HepG2 (cell line): ENCODE measurements at regions not wholly inside any gene's neighbourhood (a gene's known extent, or its start where the extent isn't known, plus 50 kb on each side); places are given as distances from the start of the nearest gene placed in this dataset.

Experiments
- ATAC-seq: fragments of 200-7000 bp; cut with Tn5 transposase; 3 replicates; pipeline ENCODE4 v1.9.1; 2020; ENCODE audit warnings: mild to moderate bottlenecking, moderate library complexity
- BruUV-seq: library from RNA; stranded (reverse); fragments of 400-500 nt; replicated peaks from 2 replicates; lab custom pipeline; 2021; lab: Mats Ljungman, UMichigan
- CTCF ChIA-PET: fragments of 300-600 bp; formaldehyde crosslinking; extraction: SDS; loops from one replicate; lab custom pipeline; 2021; ENCODE audit warnings: low total read pairs, inconsistent platforms, low intra/inter-chr PET ratio; lab: Yijun Ruan, JAX
- POLR2A ChIA-PET: fragments of 350-600 bp; sonication (Branson Sonifier 250); formaldehyde crosslinking; loops from one replicate; lab custom pipeline; 2020; ENCODE audit warnings: antibody characterized with exemption, inconsistent platforms; lab: Yijun Ruan, JAX
- DNase-seq: peaks from one replicate; pipeline ENCODE4 v3.0.0-alpha.2; 2015; ENCODE audit warnings: low spot score
- FAIRE-seq: peaks from 3 replicates; lab custom pipeline; 2011; peaks lifted over from hg19 to GRCh38; lab: Jason Lieb, UNC
- H2AFZ ChIP-seq: one replicate; pipeline ENCODE4 v1.6.1; 2011; ENCODE audit warnings: low read length, inconsistent platforms
- H3K27ac ChIP-seq: fragments of 300-600 bp; 3 replicates; pipeline ENCODE4 v1.8.0; 2011; ENCODE audit warnings: mixed run types, mild to moderate bottlenecking, mixed read lengths, low read length, inconsistent platforms; ENCODE audit not compliant: insufficient read depth; ENCODE audit errors: extremely low read length
- H3K27me3 ChIP-seq, 2 experiments: fragments of 200-600 bp in 1 of 2; 2 replicates in 1 of 2; 3 replicates in 1 of 2; pipeline versions ENCODE4 v1.6.0 to v1.8.0; 2011; ENCODE audit warnings: low read length in 2 of 2, mild to moderate bottlenecking in 2 of 2, moderate library complexity in 2 of 2, inconsistent platforms in 1 of 2; ENCODE audit not compliant: insufficient read depth in 2 of 2, control insufficient read depth in 1 of 2
- H3K36me3 ChIP-seq, 2 experiments: fragments of 200-600 bp in 1 of 2; replicated peaks in 1 of 2; 2 replicates in 1 of 2; 3 replicates in 1 of 2; pipeline versions ENCODE4 v1.5.1 to v1.8.0; 2011; ENCODE audit warnings: low read length in 2 of 2, inconsistent platforms in 1 of 2; ENCODE audit not compliant: insufficient read depth in 2 of 2, control insufficient read depth in 1 of 2
- H3K4me1 ChIP-seq: 2 replicates; pipeline ENCODE4 v1.5.1; 2012; ENCODE audit warnings: low read length, inconsistent platforms; ENCODE audit not compliant: insufficient read depth
- H3K4me2 ChIP-seq: 2 replicates; pipeline ENCODE4 v1.6.0; 2011; ENCODE audit warnings: low read depth, low read length, inconsistent platforms
- H3K4me3 ChIP-seq, 3 experiments: fragments of 200-600 bp in 1 of 3; sonication (generic), shearing (Covaris generic) in 1 of 3; replicated peaks in 1 of 3; 2 replicates each; pipeline ENCODE4 v1.5.1; 2011 to 2016; ENCODE audit warnings: low read length in 3 of 3, inconsistent platforms in 2 of 3, low read depth in 2 of 3, mild to moderate bottlenecking in 2 of 3, control low read depth in 1 of 3, mixed read lengths in 1 of 3; ENCODE audit not compliant: insufficient read depth in 1 of 3
- H3K79me2 ChIP-seq: one replicate; pipeline ENCODE4 v1.6.1; 2011; ENCODE audit warnings: low read length, inconsistent platforms; ENCODE audit not compliant: insufficient read depth
- H3K9ac ChIP-seq: 2 replicates; pipeline ENCODE4 v1.6.0; 2011; ENCODE audit warnings: mild to moderate bottlenecking, low read depth, low read length, inconsistent platforms; ENCODE audit not compliant: insufficient read depth
- H3K9me3 ChIP-seq: 2 replicates; pipeline ENCODE4 v1.5.1; 2012; ENCODE audit warnings: mild to moderate bottlenecking, low read length
- H4K20me1 ChIP-seq: 2 replicates; pipeline ENCODE4 v1.6.0; 2011; ENCODE audit warnings: inconsistent platforms, mild to moderate bottlenecking, low read length, moderate library complexity; ENCODE audit not compliant: insufficient read depth
- AGO2 ChIP-seq: fragments of 200-400 bp; formaldehyde crosslinking; optimal IDR thresholded peaks from 2 replicates; pipeline ENCODE3; 2017; ENCODE audit warnings: mild to moderate bottlenecking, low read depth, low read length, moderate library complexity
- EP300 ChIP-seq, 3 experiments: sonication (generic) in 1 of 3; formaldehyde crosslinking in 1 of 3; IDR thresholded peaks; 2 replicates each; pipeline versions ENCODE4 v1.5.1 to v1.6.1; 2011 to 2020; ENCODE audit warnings: low read depth in 2 of 3, low read length in 2 of 3, borderline replicate concordance in 1 of 3, improper control_type of control experiment in 1 of 3, mild to moderate bottlenecking in 1 of 3, missing genetic modification reagents in 1 of 3, moderate library complexity in 1 of 3
- FOXA1 ChIP-seq, 2 experiments: fragments of 450-650 bp in 1 of 2; sonication (generic) in 1 of 2; formaldehyde crosslinking in 1 of 2; IDR thresholded peaks; 2 replicates each; pipeline versions ENCODE4 v1.4.0 to v1.6.1; 2016 to 2020; ENCODE audit warnings: missing genetic modification reagents in 1 of 2
- GRHL1 ChIP-seq: sonication (generic); formaldehyde crosslinking; conservative IDR thresholded peaks from 2 replicates; pipeline ENCODE4 v1.8.0; 2022; ENCODE audit warnings: missing genetic modification reagents
- JDP2 ChIP-seq: sonication (generic); formaldehyde crosslinking; IDR thresholded peaks from 2 replicates; pipeline ENCODE4 v1.8.1; 2022; ENCODE audit warnings: missing genetic modification reagents, borderline replicate concordance
- JUN ChIP-seq: sonication (generic); formaldehyde crosslinking; IDR thresholded peaks from 2 replicates; pipeline ENCODE4 v1.4.0; 2020; ENCODE audit warnings: mild to moderate bottlenecking, missing genetic modification reagents
- NFRKB ChIP-seq: fragments of 450-650 bp; IDR thresholded peaks from 2 replicates; pipeline ENCODE4 v1.6.1; 2017
- TRAFD1 ChIP-seq: sonication (generic); formaldehyde crosslinking; IDR thresholded peaks from 2 replicates; pipeline ENCODE4 v1.5.1; 2020; ENCODE audit warnings: missing genetic modification reagents, mild to moderate bottlenecking, borderline replicate concordance
- WIZ ChIP-seq: sonication (generic); formaldehyde crosslinking; IDR thresholded peaks from 2 replicates; pipeline ENCODE4 v1.5.1; 2020; ENCODE audit warnings: mild to moderate bottlenecking, missing genetic modification reagents
- ZBTB2 ChIP-seq: sonication (generic); formaldehyde crosslinking; IDR thresholded peaks from 2 replicates; pipeline ENCODE4 v1.8.0; 2022; ENCODE audit warnings: low read depth, missing genetic modification reagents
- ZBTB38 ChIP-seq: sonication (generic); formaldehyde crosslinking; IDR thresholded peaks from 2 replicates; pipeline ENCODE4 v1.5.1; 2020; ENCODE audit warnings: mild to moderate bottlenecking, missing genetic modification reagents
- ZNF274 ChIP-seq: sonication (generic); formaldehyde crosslinking; IDR thresholded peaks from 2 replicates; pipeline ENCODE4 v1.5.1; 2020; ENCODE audit warnings: mild to moderate bottlenecking, missing genetic modification reagents
- ZNF781 ChIP-seq: sonication (generic); formaldehyde crosslinking; IDR thresholded peaks from 2 replicates; pipeline ENCODE4 v1.5.1; 2020; ENCODE audit warnings: borderline replicate concordance, mild to moderate bottlenecking, missing genetic modification reagents; ENCODE audit errors: not compliant biosample characterization
- WGBS: methylation state at CpG from one replicate; pipeline ENCODE4 v1.1.6; 2017; ENCODE audit warnings: low lambda C conversion rate; 5-methylcytosine and 5-hydroxymethylcytosine counted together
- in situ Hi-C: cut with HindIII; loops from 2 replicates; pipeline ENCODE4 v1.10.0; 2017; ENCODE audit warnings: low pct_unique_long_range_greater_than_20kb; ENCODE audit not compliant: extremely low pct_ligation_motif_present
- intact Hi-C: fragments of 100-400 bp; cut with micrococcal nuclease; formaldehyde crosslinking; loops from one replicate; pipeline ENCODE4 v1.10.0; 2022; ENCODE audit not compliant: unreplicated experiment
- TF ChIP-seq, protein P1 (sequence below): sonication (generic); formaldehyde crosslinking; IDR thresholded peaks from 2 replicates; pipeline ENCODE4 v1.5.0; 2020; ENCODE audit warnings: mild to moderate bottlenecking, missing genetic modification reagents

GRCh38 chr15:29518442-29518841 is 248.8 kb upstream of the NSMCE3 start (continued):
- TF ChIP-seq ZBTB38 (CRISPR knock-in tag) (no peak), FOXA1 (IDR thresholded peaks at IDR 0.05) (no peak), FOXA1 (CRISPR knock-in tag; IDR thresholded peaks at IDR 0.05) (no peak), JUN (CRISPR knock-in tag) (no peak), EP300 (IDR thresholded peaks at IDR 0.05; ENCODE audit: low read depth in 2 of 2, low read length in 2 of 2) (no peak), EP300 (CRISPR knock-in tag; IDR thresholded peaks at IDR 0.05; ENCODE audit: borderline replicate concordance) (no peak)

- Histone ChIP-seq H3K27me3 (no peaks in the 10 kb centered on the region), H2AFZ (no peak overlapping the region), H3K36me3 (no peaks in the 10 kb centered on the region), H3K4me1 (no peaks in the 10 kb centered on the region), H3K9ac (no peak overlapping the region), H3K79me2 (no peaks in the 10 kb centered on the region), H3K4me3 (no peak overlapping the region), H3K27ac (no peak overlapping the region), H3K9me3 (no peaks in the 10 kb centered on the region), H4K20me1 (no peaks in the 10 kb centered on the region), H3K4me2 (no peak overlapping the region)
- ATAC-seq (no peak), FAIRE-seq (no peak), DNase-seq (no peak)
- WGBS, result 43% methylated on average over 4 of the region's 4 CpGs
- ChIA-PET CTCF (no interaction called here), POLR2A (no interaction called here)
- intact Hi-C loops, result no loop called here
- no TSS peak for BruUV-seq
- in situ Hi-C loops, result no loop called here
- TF ChIP-seq NFRKB, result no peak
- no peak for TF ChIP-seq ZBTB38 (CRISPR knock-in tag)
- TF ChIP-seq AGO2, result no peak
- TF ChIP-seq GRHL1 (CRISPR knock-in tag), result no peak
- no peak for TF ChIP-seq TRAFD1
- no peak for TF ChIP-seq WIZ (CRISPR knock-in tag)
- TF ChIP-seq JDP2, result no peak
- no peak for TF ChIP-seq ZNF274 (CRISPR knock-in tag)
- TF ChIP-seq, protein P1, sequence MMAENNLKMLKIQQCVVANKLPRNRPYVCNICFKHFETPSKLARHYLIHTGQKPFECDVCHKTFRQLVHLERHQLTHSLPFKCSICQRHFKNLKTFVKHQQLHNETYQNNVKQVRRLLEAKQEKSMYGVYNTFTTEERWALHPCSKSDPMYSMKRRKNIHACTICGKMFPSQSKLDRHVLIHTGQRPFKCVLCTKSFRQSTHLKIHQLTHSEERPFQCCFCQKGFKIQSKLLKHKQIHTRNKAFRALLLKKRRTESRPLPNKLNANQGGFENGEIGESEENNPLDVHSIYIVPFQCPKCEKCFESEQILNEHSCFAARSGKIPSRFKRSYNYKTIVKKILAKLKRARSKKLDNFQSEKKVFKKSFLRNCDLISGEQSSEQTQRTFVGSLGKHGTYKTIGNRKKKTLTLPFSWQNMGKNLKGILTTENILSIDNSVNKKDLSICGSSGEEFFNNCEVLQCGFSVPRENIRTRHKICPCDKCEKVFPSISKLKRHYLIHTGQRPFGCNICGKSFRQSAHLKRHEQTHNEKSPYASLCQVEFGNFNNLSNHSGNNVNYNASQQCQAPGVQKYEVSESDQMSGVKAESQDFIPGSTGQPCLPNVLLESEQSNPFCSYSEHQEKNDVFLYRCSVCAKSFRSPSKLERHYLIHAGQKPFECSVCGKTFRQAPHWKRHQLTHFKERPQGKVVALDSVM, result no peak
- TF ChIP-seq ZNF781, result no peak
- no peak for TF ChIP-seq ZBTB2 (CRISPR knock-in tag)
Measured at GRCh38 chr15:29517829-29518228, 248.2 kb upstream of the NSMCE3 start.
